Prostate gland (tissue), 2 donors: ENCODE measurements at regions not wholly inside any gene's neighbourhood (a gene's known extent, or its start where the extent isn't known, plus 50 kb on each side); places are given as distances from the start of the nearest gene placed in this dataset.

Experiments used
- POLR2A ChIP-seq: fragments of 450-650 bp; IDR thresholded peaks from one replicate; pipeline ENCODE4 v1.6.1; 2016; ENCODE audit warnings: antibody characterized with exemption, mild to moderate bottlenecking
- POLR2AphosphoS5 ChIP-seq: sonication (generic); formaldehyde crosslinking; IDR thresholded peaks from one replicate; pipeline ENCODE4 v1.6.1; 2017; ENCODE audit warnings: antibody characterized with exemption
- TF ChIP-seq, protein P1 (sequence below), 4 experiments: fragments of 200-600 bp in 2 of 4; fragments of 450-650 bp in 2 of 4; sonication (generic) in 2 of 4; IDR thresholded peaks; 1 replicate in 3 of 4; 2 replicates in 1 of 4; pipeline ENCODE4 v1.5.1; 2016 to 2019; ENCODE audit warnings: antibody characterized with exemption in 4 of 4, mild to moderate bottlenecking in 2 of 4, moderate library complexity in 2 of 4

DNA sequence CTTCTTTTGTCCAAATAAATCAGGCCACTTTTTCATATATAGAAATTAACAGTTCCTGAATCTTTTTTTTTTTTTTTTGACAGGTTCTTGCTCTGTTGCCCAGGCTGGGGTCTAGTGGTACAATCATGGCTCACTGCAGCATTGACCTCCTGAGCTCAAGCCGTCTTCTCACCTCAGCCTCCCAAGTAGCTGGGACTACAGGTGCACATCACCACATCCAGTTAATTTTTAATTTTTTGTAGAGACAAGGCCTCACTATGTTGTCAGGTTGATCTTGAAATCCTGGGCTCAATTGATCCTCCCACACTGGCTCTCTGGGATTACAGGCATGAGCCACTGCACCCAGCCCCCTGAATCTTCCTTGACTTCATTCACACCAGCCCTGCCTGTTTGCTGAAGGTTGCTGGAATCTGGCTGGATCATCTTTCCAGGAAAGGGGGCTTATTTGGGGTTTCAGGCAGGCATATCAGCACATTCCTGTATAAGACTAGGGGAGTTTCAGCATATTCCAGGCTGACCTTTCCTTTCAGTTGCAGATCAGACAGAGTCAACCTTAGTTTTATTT, 78.2 kb upstream of the ARHGAP29 start:
- TF ChIP-seq, protein P1, sequence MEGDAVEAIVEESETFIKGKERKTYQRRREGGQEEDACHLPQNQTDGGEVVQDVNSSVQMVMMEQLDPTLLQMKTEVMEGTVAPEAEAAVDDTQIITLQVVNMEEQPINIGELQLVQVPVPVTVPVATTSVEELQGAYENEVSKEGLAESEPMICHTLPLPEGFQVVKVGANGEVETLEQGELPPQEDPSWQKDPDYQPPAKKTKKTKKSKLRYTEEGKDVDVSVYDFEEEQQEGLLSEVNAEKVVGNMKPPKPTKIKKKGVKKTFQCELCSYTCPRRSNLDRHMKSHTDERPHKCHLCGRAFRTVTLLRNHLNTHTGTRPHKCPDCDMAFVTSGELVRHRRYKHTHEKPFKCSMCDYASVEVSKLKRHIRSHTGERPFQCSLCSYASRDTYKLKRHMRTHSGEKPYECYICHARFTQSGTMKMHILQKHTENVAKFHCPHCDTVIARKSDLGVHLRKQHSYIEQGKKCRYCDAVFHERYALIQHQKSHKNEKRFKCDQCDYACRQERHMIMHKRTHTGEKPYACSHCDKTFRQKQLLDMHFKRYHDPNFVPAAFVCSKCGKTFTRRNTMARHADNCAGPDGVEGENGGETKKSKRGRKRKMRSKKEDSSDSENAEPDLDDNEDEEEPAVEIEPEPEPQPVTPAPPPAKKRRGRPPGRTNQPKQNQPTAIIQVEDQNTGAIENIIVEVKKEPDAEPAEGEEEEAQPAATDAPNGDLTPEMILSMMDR (IDR thresholded peaks at IDR 0.05), result no peak
- no peak for TF ChIP-seq POLR2AphosphoS5
- TF ChIP-seq POLR2A, result no peak
